Esophagus muscularis mucosa (tissue), 4 donors: ENCODE measurements at regions not wholly inside any gene's neighbourhood (a gene's known extent, or its start where the extent isn't known, plus 50 kb on each side); places are given as distances from the start of the nearest gene placed in this dataset.

Experiments used
- CTCF ChIP-seq, 3 experiments: fragments of 200-600 bp in 2 of 3; fragments of 450-650 bp in 1 of 3; sonication (generic) in 2 of 3; IDR thresholded peaks; one replicate each; pipeline ENCODE4 v1.5.1; 2017 to 2019; ENCODE audit warnings: antibody characterized with exemption in 3 of 3, mild to moderate bottlenecking in 2 of 3, moderate library complexity in 1 of 3
- EP300 ChIP-seq: sonication (generic); formaldehyde crosslinking; IDR thresholded peaks from one replicate; pipeline ENCODE4 v1.6.1; 2017; ENCODE audit warnings: antibody characterized with exemption
- POLR2A ChIP-seq: fragments of 450-650 bp; IDR thresholded peaks from one replicate; pipeline ENCODE4 v1.6.1; 2017; ENCODE audit warnings: antibody characterized with exemption, moderate library complexity, mild to moderate bottlenecking, low read depth

DNA sequence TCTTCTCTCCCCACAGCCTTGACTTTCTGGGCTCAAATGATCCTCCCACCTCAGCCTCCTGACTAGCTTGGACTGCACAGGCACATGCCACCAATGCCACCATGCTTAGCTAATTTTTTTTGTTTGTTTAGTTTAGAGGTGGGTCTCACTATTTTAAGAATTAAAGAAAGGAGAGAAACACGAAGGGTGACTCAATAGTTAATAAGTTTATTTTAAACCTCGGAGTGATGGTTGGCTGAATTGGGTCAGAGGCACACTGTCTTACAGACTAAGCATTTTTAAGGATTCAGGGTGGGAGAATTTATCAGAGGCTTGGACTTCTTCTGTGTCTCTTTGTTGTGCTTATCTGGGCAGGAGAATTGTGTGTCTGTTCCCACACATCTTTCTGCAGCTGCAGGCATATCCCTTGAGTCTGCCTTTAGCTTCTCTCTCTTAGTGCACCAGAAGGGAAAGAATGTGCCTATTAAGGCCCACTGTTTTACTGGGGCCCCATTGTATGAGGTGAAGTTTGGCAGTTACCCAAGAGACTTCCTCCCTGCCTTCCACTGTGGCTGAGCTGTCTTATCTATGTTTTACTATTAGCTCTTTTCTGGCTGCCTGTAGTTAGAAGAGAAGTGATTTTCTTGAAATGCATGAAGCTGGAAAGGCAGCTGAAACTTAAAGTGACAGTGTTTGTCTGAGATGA lies 2172.0 kb downstream of the TP53TG3F start:
- no peak for TF ChIP-seq EP300
- TF ChIP-seq CTCF (IDR thresholded peaks at IDR 0.05): no peak
- no peak for TF ChIP-seq POLR2A
